Upper lobe of left lung (tissue), 6 donors: ENCODE measurements at regions not wholly inside any gene's neighbourhood (a gene's known extent, or its start where the extent isn't known, plus 50 kb on each side); places are given as distances from the start of the nearest gene placed in this dataset.

Experiments
- ATAC-seq, 2 donors: fragments of 200-7000 bp; cut with Tn5 transposase; one replicate each; pipeline ENCODE4 v1.9.1; 2022; ENCODE audit warnings: mild to moderate bottlenecking in 2 of 2, moderate library complexity in 2 of 2; ENCODE audit not compliant: low FRiP score in 2 of 2
- DNase-seq, 2 donors: peaks; one replicate each; pipeline ENCODE4 v3.0.0-alpha.2; 2019 to 2020
- H3K27ac ChIP-seq, 4 donors: fragments of 200-600 bp; sonication (generic); one replicate each; pipeline ENCODE4 v1.5.1; 2016 to 2019
- H3K27me3 ChIP-seq, 4 donors: fragments of 200-600 bp; sonication (generic); one replicate each; pipeline ENCODE4 v1.5.1; 2017 to 2019
- H3K36me3 ChIP-seq, 4 donors: fragments of 200-600 bp; sonication (generic); one replicate each; pipeline ENCODE4 v1.5.1; 2016 to 2019
- H3K4me1 ChIP-seq, 4 donors: fragments of 200-600 bp; sonication (generic); one replicate each; pipeline ENCODE4 v1.5.1; 2018 to 2019
- H3K4me3 ChIP-seq, 4 donors: fragments of 200-600 bp; sonication (generic); one replicate each; pipeline ENCODE4 v1.5.1; 2017 to 2019; ENCODE audit warnings: mild to moderate bottlenecking in 2 of 4, moderate library complexity in 1 of 4
- H3K9me3 ChIP-seq, 4 donors: fragments of 200-600 bp; sonication (generic); one replicate each; pipeline ENCODE4 v1.5.1; 2018 to 2019
- EP300 ChIP-seq, 4 donors: sonication (generic); formaldehyde crosslinking; IDR thresholded peaks; one replicate each; pipeline ENCODE4 v1.5.1; 2017; ENCODE audit warnings: antibody characterized with exemption in 4 of 4, control low read depth in 2 of 4
- POLR2A ChIP-seq, 4 donors: fragments of 450-650 bp; IDR thresholded peaks; one replicate each; pipeline ENCODE4 v1.5.1; 2016 to 2017; ENCODE audit warnings: antibody characterized with exemption in 4 of 4, mild to moderate bottlenecking in 2 of 4
- POLR2AphosphoS5 ChIP-seq, 2 donors: sonication (generic); formaldehyde crosslinking; IDR thresholded peaks; one replicate each; pipeline ENCODE4 v1.5.1; 2017; ENCODE audit warnings: antibody characterized with exemption in 2 of 2
- WGBS, 2 donors: methylation state at CpG; one replicate each; pipeline ENCODE4 v1.1.5; 2017 to 2018; 5-methylcytosine and 5-hydroxymethylcytosine counted together
- TF ChIP-seq, protein P1 (sequence below), 6 experiments: fragments of 450-650 bp in 4 of 6; fragments of 200-600 bp in 2 of 6; sonication (generic) in 2 of 6; IDR thresholded peaks; one replicate each; pipeline ENCODE4 v1.5.1; 2016 to 2019; ENCODE audit warnings: antibody characterized with exemption in 6 of 6
- donor health status: DM: no; HTN: no; CAD: no; lungs with moderate emphysema.
- donor health status: DM: no; HTN: yes; CAD: no; lungs with severe emphysema.

- H3K9me3 ChIP-seq, result no peaks in the 10 kb centered on the region
- no peaks in the 10 kb centered on the region for H3K36me3 ChIP-seq
- no peak overlapping the region for H3K4me3 ChIP-seq
- ATAC-seq, result no peak
- H3K27ac ChIP-seq, result no peak overlapping the region
- DNase-seq, result no peak
- WGBS, 2 donors, result 62 to 71% methylated on average over 6 of the region's 6 CpGs
- TF ChIP-seq POLR2A (IDR thresholded peaks at IDR 0.05), result no peak
- TF ChIP-seq, protein P1, sequence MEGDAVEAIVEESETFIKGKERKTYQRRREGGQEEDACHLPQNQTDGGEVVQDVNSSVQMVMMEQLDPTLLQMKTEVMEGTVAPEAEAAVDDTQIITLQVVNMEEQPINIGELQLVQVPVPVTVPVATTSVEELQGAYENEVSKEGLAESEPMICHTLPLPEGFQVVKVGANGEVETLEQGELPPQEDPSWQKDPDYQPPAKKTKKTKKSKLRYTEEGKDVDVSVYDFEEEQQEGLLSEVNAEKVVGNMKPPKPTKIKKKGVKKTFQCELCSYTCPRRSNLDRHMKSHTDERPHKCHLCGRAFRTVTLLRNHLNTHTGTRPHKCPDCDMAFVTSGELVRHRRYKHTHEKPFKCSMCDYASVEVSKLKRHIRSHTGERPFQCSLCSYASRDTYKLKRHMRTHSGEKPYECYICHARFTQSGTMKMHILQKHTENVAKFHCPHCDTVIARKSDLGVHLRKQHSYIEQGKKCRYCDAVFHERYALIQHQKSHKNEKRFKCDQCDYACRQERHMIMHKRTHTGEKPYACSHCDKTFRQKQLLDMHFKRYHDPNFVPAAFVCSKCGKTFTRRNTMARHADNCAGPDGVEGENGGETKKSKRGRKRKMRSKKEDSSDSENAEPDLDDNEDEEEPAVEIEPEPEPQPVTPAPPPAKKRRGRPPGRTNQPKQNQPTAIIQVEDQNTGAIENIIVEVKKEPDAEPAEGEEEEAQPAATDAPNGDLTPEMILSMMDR (IDR thresholded peaks at IDR 0.05), result no peak
- TF ChIP-seq POLR2AphosphoS5 (IDR thresholded peaks at IDR 0.05), result no peak
- no peak for TF ChIP-seq EP300 (IDR thresholded peaks at IDR 0.05)
- H3K27me3 ChIP-seq, result no peaks in the 10 kb centered on the region
- no peaks in the 10 kb centered on the region for H3K4me1 ChIP-seq
Observed at GRCh38 chr4:166622425-166622977, 611.8 kb downstream of the SPOCK3 start.

GRCh38 chr4:166625018-166625637 lies 609.2 kb downstream of the SPOCK3 start:
- Histone ChIP-seq H3K9me3 (no peaks in the 10 kb centered on the region), H3K27ac (no peak overlapping the region), H3K27me3 (no peaks in the 10 kb centered on the region), H3K36me3 (no peaks in the 10 kb centered on the region), H3K4me3 (no peak overlapping the region), H3K4me1 (no peaks in the 10 kb centered on the region)
- TF ChIP-seq EP300 (IDR thresholded peaks at IDR 0.05), result no peak
- no peak for TF ChIP-seq POLR2AphosphoS5 (IDR thresholded peaks at IDR 0.05)
- TF ChIP-seq, protein P1 (IDR thresholded peaks at IDR 0.05), result no peak
- no peak for TF ChIP-seq POLR2A (IDR thresholded peaks at IDR 0.05)
- DNase-seq (no peak), ATAC-seq (no peak)
- WGBS, 2 donors, result 50 to 75% methylated on average over 1 of the region's 1 CpG

DNA sequence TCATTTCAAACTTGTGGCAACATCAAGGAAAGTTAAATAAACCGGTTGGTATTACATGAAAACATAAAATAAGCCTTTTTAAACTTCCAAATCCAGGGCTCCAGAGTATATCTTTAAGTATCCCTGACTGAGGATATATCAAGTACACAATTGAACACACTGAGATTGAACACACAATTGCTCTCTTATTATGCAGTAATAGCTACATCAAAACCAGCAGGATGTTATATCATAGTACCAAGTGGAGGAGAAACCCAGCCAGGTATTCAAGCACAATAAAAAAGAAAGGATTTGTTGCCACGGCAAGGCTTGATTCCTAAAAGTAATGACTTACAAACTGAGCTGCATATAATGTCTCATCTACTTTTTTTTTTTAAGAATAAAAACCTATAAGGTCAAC lies 605.8 kb downstream of the SPOCK3 start:
- TF ChIP-seq EP300 (IDR thresholded peaks at IDR 0.05) (no peak), POLR2AphosphoS5 (IDR thresholded peaks at IDR 0.05) (no peak), POLR2A (IDR thresholded peaks at IDR 0.05) (no peak)
- TF ChIP-seq, protein P1 (IDR thresholded peaks at IDR 0.05), result no peak
- no peak overlapping the region for H3K27ac ChIP-seq
- no peak overlapping the region for H3K4me3 ChIP-seq
- DNase-seq (no peak), ATAC-seq (no peak)
- WGBS, 2 donors, result 80 to 84% methylated on average over 2 of the region's 2 CpGs
- no peaks in the 10 kb centered on the region for H3K4me1 ChIP-seq
- no peaks in the 10 kb centered on the region for H3K36me3 ChIP-seq
- no peaks in the 10 kb centered on the region for H3K9me3 ChIP-seq
- H3K27me3 ChIP-seq, result no peaks in the 10 kb centered on the region

- Histone ChIP-seq H3K4me1 (no peaks in the 10 kb centered on the region), H3K36me3 (no peaks in the 10 kb centered on the region), H3K9me3 (peaks cover 0 to 3% (median 0%) of the 10 kb centered on the region in 4 donors), H3K4me3 (no peak overlapping the region), H3K27me3 (no peaks in the 10 kb centered on the region), H3K27ac (no peak overlapping the region)
- ATAC-seq (no peak), DNase-seq (no peak)
- whole genome bisulfite sequencing, 2 donors, result 90 to 91% methylated on average over 2 of the region's 2 CpGs
- TF ChIP-seq, protein P1 (IDR thresholded peaks at IDR 0.05), result no peak
- TF ChIP-seq POLR2AphosphoS5 (IDR thresholded peaks at IDR 0.05) (no peak), POLR2A (IDR thresholded peaks at IDR 0.05) (no peak), EP300 (IDR thresholded peaks at IDR 0.05) (no peak)
Observed at GRCh38 chr4:166635367-166635766, 598.9 kb downstream of the SPOCK3 start.

- Histone ChIP-seq H3K27me3 (no peaks in the 10 kb centered on the region), H3K4me1 (no peaks in the 10 kb centered on the region), H3K4me3 (no peak overlapping the region), H3K27ac (no peak overlapping the region), H3K9me3 (peaks cover 0 to 3% (median 0%) of the 10 kb centered on the region in 4 donors), H3K36me3 (no peaks in the 10 kb centered on the region)
- ATAC-seq (no peak), DNase-seq (no peak)
- WGBS, 2 donors, result 64% methylated on average over 1 to 2 of the region's 2 CpGs
- TF ChIP-seq POLR2AphosphoS5 (IDR thresholded peaks at IDR 0.05), result no peak
- TF ChIP-seq POLR2A (IDR thresholded peaks at IDR 0.05), result no peak
- TF ChIP-seq EP300 (IDR thresholded peaks at IDR 0.05), result no peak
- TF ChIP-seq, protein P1 (IDR thresholded peaks at IDR 0.05), result no peak
Observed at GRCh38 chr4:166637816-166638215, 596.5 kb downstream of the SPOCK3 start.
